NT2/D1 (cell line): ENCODE measurements at regions not wholly inside any gene's neighbourhood (a gene's known extent, or its start where the extent isn't known, plus 50 kb on each side); places are given as distances from the start of the nearest gene placed in this dataset.

ENCODE experiments used
- YY1 ChIP-seq: IDR thresholded peaks from 2 replicates; pipeline ENCODE4 v1.6.1; 2011; ENCODE audit not compliant: insufficient read length, insufficient read depth
- ZNF274 ChIP-seq: IDR thresholded peaks from 2 replicates; pipeline ENCODE4 v1.6.1; 2011; ENCODE audit warnings: mild to moderate bottlenecking, low read depth, low read length

DNA sequence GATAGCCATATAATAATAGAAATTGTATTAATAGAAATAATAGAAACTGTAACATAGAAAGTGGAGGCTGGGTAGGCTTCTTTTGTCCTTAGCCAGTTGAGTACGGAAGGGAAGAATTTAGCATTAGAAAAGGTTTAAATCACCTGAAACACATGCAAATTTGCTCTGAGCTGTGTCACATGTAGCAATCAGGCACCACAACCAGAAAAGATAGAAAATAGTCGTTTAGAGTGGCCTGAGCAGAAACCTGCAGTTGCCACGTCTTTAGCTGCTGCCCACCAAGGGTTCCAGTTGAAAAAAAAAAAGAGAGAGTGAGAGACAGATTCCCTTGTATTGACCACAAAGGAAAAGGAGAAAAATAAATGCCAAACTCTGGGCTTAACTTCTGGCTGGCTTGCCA lies 188.8 kb downstream of the DDX3Y start:
- TF ChIP-seq ZNF274 (no peak), YY1 (no peak)
